WI38 (cell line): ENCODE measurements at regions not wholly inside any gene's neighbourhood (a gene's known extent, or its start where the extent isn't known, plus 50 kb on each side); places are given as distances from the start of the nearest gene placed in this dataset.
"Not testable (repeated sequence)": the region's sequence is repeated elsewhere in the genome, so short reads cannot be mapped to it uniquely, and the experiment has no call there.

Experiments used
- H3K4me3 ChIP-seq: 2 replicates; pipeline ENCODE4 v1.5.1; 2011; ENCODE audit warnings: low read depth, mild to moderate bottlenecking, control low read depth, low read length
- TF ChIP-seq, protein P1 (sequence below): IDR thresholded peaks from 2 replicates; pipeline ENCODE4 v1.5.1; 2012; ENCODE audit warnings: low read depth, mild to moderate bottlenecking, control low read depth, low read length

GRCh38 chr21:28857752-28858151 is 134.9 kb downstream of the LTN1 start:
- no peak overlapping the region for H3K4me3 ChIP-seq
- TF ChIP-seq, protein P1, sequence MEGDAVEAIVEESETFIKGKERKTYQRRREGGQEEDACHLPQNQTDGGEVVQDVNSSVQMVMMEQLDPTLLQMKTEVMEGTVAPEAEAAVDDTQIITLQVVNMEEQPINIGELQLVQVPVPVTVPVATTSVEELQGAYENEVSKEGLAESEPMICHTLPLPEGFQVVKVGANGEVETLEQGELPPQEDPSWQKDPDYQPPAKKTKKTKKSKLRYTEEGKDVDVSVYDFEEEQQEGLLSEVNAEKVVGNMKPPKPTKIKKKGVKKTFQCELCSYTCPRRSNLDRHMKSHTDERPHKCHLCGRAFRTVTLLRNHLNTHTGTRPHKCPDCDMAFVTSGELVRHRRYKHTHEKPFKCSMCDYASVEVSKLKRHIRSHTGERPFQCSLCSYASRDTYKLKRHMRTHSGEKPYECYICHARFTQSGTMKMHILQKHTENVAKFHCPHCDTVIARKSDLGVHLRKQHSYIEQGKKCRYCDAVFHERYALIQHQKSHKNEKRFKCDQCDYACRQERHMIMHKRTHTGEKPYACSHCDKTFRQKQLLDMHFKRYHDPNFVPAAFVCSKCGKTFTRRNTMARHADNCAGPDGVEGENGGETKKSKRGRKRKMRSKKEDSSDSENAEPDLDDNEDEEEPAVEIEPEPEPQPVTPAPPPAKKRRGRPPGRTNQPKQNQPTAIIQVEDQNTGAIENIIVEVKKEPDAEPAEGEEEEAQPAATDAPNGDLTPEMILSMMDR = no peak

- H3K4me3 ChIP-seq = no peak overlapping the region
- TF ChIP-seq, protein P1 = no peak
Observed at GRCh38 chr21:28856588-28857250, 136.0 kb downstream of the LTN1 start.

- H3K4me3 ChIP-seq = no peak overlapping the region
- TF ChIP-seq, protein P1 = no peak
Observed at GRCh38 chr21:28852706-28853105, 140.0 kb downstream of the LTN1 start.

DNA sequence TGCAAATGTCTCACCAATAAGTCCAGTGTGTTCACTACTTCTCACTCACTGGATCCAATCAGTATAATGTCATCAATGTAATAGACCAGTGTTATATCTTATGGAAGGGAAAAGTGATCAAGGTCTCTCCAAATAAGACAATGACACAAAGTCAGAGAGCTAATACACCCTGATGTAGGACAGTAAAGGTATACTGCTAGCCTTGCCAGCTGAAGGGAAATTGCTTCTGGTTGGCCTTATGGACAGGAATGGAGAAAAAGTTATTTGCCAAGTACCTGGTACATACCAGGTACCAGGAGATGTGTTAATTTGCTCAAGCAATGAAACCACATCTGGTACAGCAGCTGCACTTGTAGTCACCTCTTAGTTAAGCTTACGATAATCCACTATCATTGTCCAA is 141.0 kb downstream of the LTN1 start:
- TF ChIP-seq, protein P1 = no peak
- H3K4me3 ChIP-seq = no peak overlapping the region

DNA sequence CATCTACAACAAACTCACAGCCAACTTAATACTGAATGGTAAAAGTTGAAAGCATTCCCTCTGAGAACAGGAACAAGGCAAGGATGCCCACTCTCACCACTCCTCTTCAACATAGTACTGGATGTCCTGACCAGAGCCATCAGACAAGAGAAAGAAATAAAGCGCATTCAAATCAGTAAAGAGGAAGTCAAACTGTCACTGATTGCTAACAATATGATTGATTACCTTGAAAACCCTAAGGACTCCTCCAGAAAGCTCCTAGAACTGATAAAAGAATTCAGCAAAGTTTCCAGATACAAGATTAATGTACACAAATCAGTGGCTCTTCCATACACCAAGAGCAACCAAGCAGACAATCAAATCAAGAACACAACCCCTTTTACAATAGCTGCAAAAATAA is 153.4 kb downstream of the LTN1 start:
- not testable (repeated sequence) for H3K4me3 ChIP-seq

DNA sequence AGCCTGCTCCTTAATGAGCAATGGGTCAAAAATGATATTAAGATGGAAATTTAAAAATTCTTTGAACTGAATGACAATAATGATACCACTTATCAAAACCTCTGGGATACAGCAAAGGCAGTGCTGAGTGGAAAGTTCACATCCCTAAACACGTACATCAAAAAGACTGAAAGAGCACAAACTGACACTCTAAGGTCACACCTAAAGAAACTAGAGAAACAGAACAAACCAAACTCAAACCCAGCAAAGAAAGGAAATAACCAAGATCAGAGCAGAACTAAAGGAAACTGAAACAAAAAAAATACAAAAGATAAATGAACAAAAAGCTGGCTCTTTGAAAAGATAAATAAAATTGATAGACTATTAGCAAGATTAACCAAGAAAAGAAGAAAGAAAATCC is 155.3 kb downstream of the LTN1 start:
- not testable (repeated sequence) for H3K4me3 ChIP-seq

DNA sequence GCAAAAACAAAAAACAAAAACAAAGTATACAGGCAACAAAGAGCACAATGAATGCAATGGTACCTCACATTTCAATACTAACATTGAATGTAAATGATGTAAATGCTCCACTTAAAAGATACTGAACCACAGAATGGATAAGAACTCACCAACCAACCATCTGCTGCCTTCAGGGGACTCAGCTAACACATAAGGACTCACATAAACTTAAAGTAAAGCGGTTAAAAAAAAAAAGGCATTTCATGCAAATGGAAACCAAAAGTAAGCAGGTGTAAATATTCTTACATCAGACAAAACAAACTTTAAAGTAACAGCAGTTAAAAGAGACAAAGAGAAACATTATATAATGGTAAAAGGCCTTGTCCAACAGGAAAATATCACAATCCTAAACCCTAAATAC is 156.1 kb downstream of the LTN1 start:
- H3K4me3 ChIP-seq = not testable (repeated sequence)

- TF ChIP-seq, protein P1 = no peak
- H3K4me3 ChIP-seq = no peak overlapping the region
Observed at GRCh38 chr21:28834335-28835238, 158.1 kb downstream of the LTN1 start.

DNA sequence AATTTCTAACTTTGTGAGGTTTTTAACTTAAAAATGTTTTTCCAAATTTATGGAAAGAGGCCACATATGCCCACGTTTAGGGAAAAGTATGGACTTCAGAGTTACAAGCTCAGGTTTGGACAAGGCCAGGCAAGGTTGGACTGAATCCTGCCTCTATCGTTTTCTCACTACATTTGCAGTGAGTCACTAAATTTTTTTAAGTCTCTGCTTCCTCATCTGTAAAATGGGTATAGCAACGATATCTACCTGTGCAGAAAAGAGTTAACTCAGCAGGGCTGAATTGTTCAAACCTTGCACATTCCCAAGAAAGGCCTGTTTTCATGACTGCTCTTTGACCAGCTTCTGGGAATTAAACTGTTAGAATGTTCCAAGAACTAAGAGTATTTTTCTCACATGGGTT is 159.1 kb downstream of the LTN1 start:
- TF ChIP-seq, protein P1 = no peak
- no peak overlapping the region for H3K4me3 ChIP-seq
